VCaP (cell line): ENCODE measurements at regions not wholly inside any gene's neighbourhood (a gene's known extent, or its start where the extent isn't known, plus 50 kb on each side); places are given as distances from the start of the nearest gene placed in this dataset.

Experiments used
- H3K27ac ChIP-seq: fragments of 450-650 bp; 2 replicates; pipeline ENCODE4 v1.5.1; 2017
- CTCF ChIP-seq: fragments of 450-650 bp; conservative IDR thresholded peaks from 2 replicates; pipeline ENCODE4 v1.5.1; 2017; ENCODE audit warnings: mild to moderate bottlenecking, moderate library complexity

- peak overlapping the region; percentile 70 for H3K27ac ChIP-seq
- TF ChIP-seq CTCF = no peak
Measured at GRCh38 chr10:130786365-130786966, 525.1 kb downstream of the TCERG1L start.

GRCh38 chr10:130787243-130787642 is 524.3 kb downstream of the TCERG1L start:
- TF ChIP-seq CTCF = no peak
- peak overlapping the region; percentile 70 for H3K27ac ChIP-seq

- H3K27ac ChIP-seq = peak overlapping the region; percentile 70
- no peak for TF ChIP-seq CTCF
Measured at GRCh38 chr10:130787821-130788220, 523.7 kb downstream of the TCERG1L start.

GRCh38 chr10:130790339-130790738 is 521.2 kb downstream of the TCERG1L start:
- H3K27ac ChIP-seq = no peak overlapping the region
- no peak for TF ChIP-seq CTCF

- no peak overlapping the region for H3K27ac ChIP-seq
- no peak for TF ChIP-seq CTCF
Measured at GRCh38 chr10:130792096-130792845, 519.2 kb downstream of the TCERG1L start.

- H3K27ac ChIP-seq = no peak overlapping the region; the same call in 1 of the 2 replicates
- no peak for TF ChIP-seq CTCF
Measured at GRCh38 chr10:130795819-130796218, 515.7 kb downstream of the TCERG1L start.

GRCh38 chr10:130799532-130799931 is 512.0 kb downstream of the TCERG1L start:
- H3K27ac ChIP-seq = no peak overlapping the region
- no peak for TF ChIP-seq CTCF
